ENCODE measurements at regions not wholly inside any gene's neighbourhood (a gene's known extent, or its start where the extent isn't known, plus 50 kb on each side); places are given as distances from the start of the nearest gene placed in this dataset.

- no peak for TF ChIP-seq POLR2AphosphoS5 (IDR thresholded peaks at IDR 0.05; ENCODE audit: low read depth, low read length)
- no peak for TF ChIP-seq POLR2A (IDR thresholded peaks at IDR 0.05; ENCODE audit: low read depth, low read length)
- no peak for TF ChIP-seq POU2F2 (IDR thresholded peaks at IDR 0.05; ENCODE audit: low read depth, low read length)
- TF ChIP-seq TAF1 (IDR thresholded peaks at IDR 0.05; ENCODE audit: low read depth, low read length): no peak
Measured at GRCh38 chr7:131929632-131930031, 373.2 kb upstream of the PODXL start.
